SJCRH30 (cell line): ENCODE measurements at regions not wholly inside any gene's neighbourhood (a gene's known extent, or its start where the extent isn't known, plus 50 kb on each side); places are given as distances from the start of the nearest gene placed in this dataset.

Experiments used
- DNase-seq, 2 experiments: peaks; one replicate each; pipeline ENCODE4 v3.0.0-alpha.2; 2015 to 2020
- H3K27ac ChIP-seq: fragments of 250-450 bp; sonication (Bioruptor Pico); 2 replicates; pipeline ENCODE4 v1.5.1; 2020; ENCODE audit warnings: mild to moderate bottlenecking, moderate library complexity
- H3K27me3 ChIP-seq: fragments of 250-450 bp; sonication (Bioruptor Pico); 2 replicates; pipeline ENCODE4 v1.5.1; 2020; ENCODE audit warnings: mild to moderate bottlenecking, moderate library complexity
- H3K36me3 ChIP-seq: fragments of 250-450 bp; sonication (Bioruptor Pico); 2 replicates; pipeline ENCODE4 v1.5.1; 2020; ENCODE audit warnings: mild to moderate bottlenecking, moderate library complexity
- H3K4me1 ChIP-seq: fragments of 250-450 bp; sonication (Bioruptor Pico); 2 replicates; pipeline ENCODE4 v1.5.1; 2020; ENCODE audit warnings: mild to moderate bottlenecking, moderate library complexity
- H3K4me3 ChIP-seq: fragments of 250-450 bp; sonication (Bioruptor Pico); 2 replicates; pipeline ENCODE4 v1.5.1; 2020; ENCODE audit warnings: mild to moderate bottlenecking, moderate library complexity
- H3K9me3 ChIP-seq: fragments of 250-450 bp; sonication (Bioruptor Pico); replicated peaks from 2 replicates; pipeline ENCODE4 v1.5.1; 2020; ENCODE audit warnings: mild to moderate bottlenecking, moderate library complexity

DNA sequence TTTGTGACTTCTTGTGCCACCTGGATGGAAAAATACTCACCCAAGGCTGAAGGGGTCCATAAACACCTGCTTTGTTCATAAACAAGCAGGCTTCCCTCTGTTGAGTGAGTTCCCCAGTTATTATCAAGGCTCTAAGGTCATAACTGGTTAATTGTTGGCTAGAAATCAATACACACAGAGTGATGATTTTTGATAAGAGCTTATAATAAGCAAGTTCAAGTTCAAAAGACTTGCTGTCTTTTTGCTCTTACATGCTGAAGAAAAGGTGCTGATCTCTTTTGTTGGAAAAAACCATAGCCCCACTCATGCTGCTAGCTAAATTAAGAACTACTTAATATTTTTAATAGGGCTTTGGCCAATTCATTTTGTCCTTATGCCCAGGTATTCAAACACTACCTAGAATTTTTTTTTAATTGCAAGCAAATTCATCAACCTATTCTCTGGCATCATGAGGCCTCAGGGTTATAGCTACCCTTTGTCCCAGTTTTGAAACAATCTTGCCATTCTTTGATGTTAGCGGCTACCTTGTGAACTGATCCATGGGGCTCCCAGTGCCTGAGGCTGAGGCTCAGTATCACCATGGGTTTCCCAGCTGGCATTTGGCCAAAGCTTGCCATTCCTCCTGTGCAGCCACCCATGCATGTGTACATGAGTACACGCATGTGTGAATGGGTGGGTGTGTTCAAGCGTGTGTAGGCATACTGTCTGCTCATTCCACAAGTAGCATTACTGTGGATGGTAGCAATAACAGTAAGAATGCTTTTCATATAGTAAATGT is 127.6 kb upstream of the LPP start:
- Histone ChIP-seq H3K4me3 (no peak overlapping the region), H3K27me3 (no peaks in the 10 kb centered on the region), H3K9me3 (no peaks in the 10 kb centered on the region), H3K27ac (no peak overlapping the region), H3K4me1 (no peaks in the 10 kb centered on the region), H3K36me3 (no peaks in the 10 kb centered on the region)
- DNase-seq: peak in 1 of 2 experiments; percentile 9

DNA sequence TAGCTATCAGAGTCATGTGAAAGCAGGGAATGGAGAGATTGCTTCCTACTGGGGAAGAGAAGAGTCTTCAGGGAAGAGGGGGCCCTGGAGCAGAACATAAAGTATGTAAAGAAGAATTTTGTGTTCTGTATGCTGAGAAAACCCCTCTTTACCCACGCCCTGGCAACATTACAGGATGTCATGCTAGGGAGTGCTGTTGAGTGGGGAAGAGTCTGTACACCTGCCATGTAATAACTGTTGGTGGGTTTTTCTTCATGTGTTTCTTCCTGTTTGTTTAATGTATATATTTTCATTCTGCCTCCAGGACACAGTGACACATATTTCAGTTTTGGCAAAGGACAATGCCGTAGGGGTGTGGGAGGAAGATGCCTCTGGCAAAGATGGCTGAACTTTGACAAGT is 122.8 kb upstream of the LPP start:
- no peaks in the 10 kb centered on the region for H3K4me1 ChIP-seq
- no peaks in the 10 kb centered on the region for H3K9me3 ChIP-seq
- no peak overlapping the region for H3K4me3 ChIP-seq
- H3K27ac ChIP-seq: no peak overlapping the region
- DNase-seq: no peak
- H3K36me3 ChIP-seq: no peaks in the 10 kb centered on the region
- H3K27me3 ChIP-seq: no peaks in the 10 kb centered on the region

DNA sequence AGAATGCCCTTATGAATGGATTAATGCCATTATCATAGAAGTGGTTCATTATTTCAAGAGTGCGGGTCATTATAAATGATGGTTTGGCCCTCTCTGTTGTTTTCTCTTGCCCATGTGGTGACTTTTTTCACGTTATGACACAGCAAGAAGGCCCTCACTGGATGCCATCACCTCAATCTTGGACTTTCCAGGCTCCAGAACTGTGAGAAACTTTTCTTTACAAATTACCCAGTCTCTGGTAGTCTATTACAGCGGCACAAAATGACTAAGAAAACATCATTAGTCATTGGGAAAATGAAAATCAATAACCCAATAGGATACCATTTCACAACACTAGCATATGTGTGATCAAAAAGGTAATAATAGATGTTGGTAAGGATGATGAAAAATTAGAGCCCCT is 119.0 kb upstream of the LPP start:
- Histone ChIP-seq H3K27me3 (no peaks in the 10 kb centered on the region), H3K4me1 (no peaks in the 10 kb centered on the region), H3K27ac (no peak overlapping the region), H3K9me3 (no peaks in the 10 kb centered on the region), H3K4me3 (no peak overlapping the region), H3K36me3 (no peaks in the 10 kb centered on the region)
- no peak for DNase-seq

DNA sequence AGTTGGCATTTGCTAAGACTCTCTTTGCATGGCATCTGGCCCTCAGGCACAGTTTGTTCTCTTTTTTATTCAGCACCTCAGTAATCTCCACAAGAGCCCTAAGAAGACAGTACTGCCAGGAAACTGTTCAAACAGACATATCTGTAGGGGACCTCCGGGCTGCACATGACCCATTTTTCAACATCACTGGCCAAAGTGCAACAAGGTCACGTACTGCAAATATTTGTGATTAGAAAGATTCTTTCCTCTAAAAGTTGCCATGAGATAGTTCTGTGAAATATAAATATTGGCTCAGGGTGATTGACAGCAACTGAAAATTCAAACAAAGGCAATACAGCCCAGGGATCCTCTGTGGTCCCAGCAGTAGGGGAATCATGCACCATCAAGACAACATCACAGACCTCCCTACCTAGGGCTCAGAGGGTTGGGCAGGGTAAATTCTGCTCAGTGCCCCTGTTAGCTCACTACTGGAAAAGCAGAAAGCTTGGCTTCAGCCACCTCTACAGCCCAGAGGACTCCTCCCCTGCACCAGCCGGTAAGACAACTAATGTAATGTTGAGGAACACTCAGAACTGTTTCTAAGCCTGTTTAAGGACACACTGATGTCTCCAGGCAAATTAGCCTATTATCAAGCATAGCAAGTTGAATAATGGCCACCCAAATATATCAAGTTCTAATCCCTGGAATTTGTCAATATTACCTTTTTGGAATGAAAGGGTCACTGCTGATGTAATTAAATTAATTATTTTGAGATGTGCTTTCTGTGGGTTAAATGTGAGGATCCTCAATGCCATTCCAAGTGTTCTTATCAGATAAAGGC is 117.4 kb upstream of the LPP start:
- H3K27me3 ChIP-seq: no peaks in the 10 kb centered on the region
- no peak overlapping the region for H3K27ac ChIP-seq
- H3K36me3 ChIP-seq: no peaks in the 10 kb centered on the region
- no peaks in the 10 kb centered on the region for H3K4me1 ChIP-seq
- no peak for DNase-seq
- no peaks in the 10 kb centered on the region for H3K9me3 ChIP-seq
- no peak overlapping the region for H3K4me3 ChIP-seq

DNA sequence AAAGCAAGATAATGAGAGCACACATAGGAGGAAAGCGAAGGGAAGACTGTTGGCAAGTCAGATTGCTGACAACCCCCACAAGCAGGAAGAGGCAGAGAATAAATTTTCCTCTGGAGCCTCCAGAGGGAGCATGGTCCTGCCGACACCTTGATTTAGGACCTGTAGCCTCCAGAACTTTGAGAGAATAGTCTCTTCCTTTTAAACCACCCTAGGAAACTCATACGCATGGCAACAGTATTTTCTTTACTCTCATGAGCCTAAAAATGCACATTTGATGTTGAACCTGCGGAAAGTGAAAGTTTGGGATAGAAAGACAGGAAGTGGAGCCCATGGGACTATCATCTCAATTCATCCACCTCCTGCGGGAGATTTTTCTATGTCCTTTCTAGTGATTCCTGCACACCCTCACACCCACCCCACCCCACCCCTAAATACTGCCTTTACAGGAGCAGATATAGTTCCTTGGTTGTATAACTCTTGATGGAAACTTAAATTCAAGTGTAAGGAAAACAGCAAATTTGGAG is 116.7 kb upstream of the LPP start:
- Histone ChIP-seq H3K4me1 (no peaks in the 10 kb centered on the region), H3K36me3 (no peaks in the 10 kb centered on the region), H3K4me3 (no peak overlapping the region), H3K27me3 (no peaks in the 10 kb centered on the region), H3K27ac (no peak overlapping the region), H3K9me3 (no peaks in the 10 kb centered on the region)
- DNase-seq: no peak

DNA sequence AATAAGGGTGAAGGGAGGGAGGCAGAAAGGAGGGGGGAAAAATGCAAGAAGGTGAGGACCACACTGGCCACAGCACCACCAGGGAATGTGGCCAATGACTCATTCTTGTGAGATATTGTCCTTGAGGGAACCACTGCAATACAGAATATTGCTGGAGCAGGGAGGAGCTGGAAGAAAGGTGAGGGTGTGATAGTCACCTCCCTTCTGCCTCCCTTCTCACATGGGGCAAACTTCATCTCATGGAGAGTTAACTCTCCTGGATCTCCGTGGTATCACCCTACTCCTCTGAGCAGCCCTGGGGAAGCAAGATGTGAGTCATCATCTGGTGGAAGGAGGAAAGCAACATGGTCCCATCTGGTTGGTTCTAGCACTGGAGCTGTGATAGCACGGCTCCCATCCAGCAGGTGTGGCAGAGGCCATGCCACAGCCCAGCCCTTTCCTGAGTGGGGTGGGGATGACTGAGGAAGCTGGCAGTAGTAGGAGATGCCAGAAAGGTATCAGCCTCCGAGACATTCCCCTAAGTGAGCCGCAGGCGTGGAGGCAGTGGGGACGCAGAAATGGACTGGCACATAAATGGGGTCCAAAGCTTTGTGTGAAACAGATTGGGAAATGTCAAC is 115.9 kb upstream of the LPP start:
- no peak overlapping the region for H3K4me3 ChIP-seq
- H3K27me3 ChIP-seq: no peaks in the 10 kb centered on the region
- no peaks in the 10 kb centered on the region for H3K4me1 ChIP-seq
- H3K27ac ChIP-seq: no peak overlapping the region
- no peaks in the 10 kb centered on the region for H3K9me3 ChIP-seq
- no peaks in the 10 kb centered on the region for H3K36me3 ChIP-seq
- DNase-seq: no peak

DNA sequence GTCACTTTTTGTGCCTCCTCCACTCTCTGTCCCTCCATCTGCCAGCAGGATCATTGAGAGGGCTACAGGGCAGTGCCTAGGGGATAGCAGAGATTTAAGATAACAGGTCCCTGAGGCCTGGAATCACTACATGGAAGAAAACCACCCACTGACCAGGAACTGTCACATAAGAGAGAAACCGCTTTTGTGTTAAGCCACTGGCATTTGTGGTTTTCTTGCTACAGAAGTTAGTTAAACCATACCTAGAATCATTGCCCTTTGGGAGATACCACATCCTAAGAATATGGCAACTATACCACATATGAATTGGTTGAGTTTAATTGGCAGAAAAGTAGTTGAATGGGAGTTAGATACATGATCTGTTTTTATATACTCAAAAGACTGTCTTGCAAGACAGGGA is 112.8 kb upstream of the LPP start:
- no peak overlapping the region for H3K27ac ChIP-seq
- DNase-seq: no peak
- no peaks in the 10 kb centered on the region for H3K4me1 ChIP-seq
- H3K27me3 ChIP-seq: no peaks in the 10 kb centered on the region
- H3K36me3 ChIP-seq: no peaks in the 10 kb centered on the region
- no peaks in the 10 kb centered on the region for H3K9me3 ChIP-seq
- H3K4me3 ChIP-seq: no peak overlapping the region

DNA sequence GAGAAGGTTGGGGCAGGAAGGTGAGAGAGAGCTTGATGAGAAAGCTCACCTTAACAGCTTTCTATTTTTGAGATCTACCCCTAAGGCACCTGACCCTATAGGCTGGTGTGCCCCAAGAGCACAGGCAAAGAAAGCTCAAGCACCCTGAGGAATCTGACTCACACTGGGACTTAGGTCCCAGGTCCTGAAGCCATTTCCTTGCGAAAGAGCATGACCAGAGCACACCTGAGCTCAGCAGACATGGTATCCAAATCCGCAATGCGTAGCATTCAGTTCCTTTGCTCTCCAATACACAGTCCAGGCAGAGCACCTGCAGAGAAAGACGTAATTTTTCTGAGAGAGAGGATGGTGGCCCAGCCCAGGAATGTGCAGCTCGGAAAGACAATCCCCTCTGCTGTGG is 112.1 kb upstream of the LPP start:
- no peaks in the 10 kb centered on the region for H3K9me3 ChIP-seq
- H3K27me3 ChIP-seq: no peaks in the 10 kb centered on the region
- H3K4me3 ChIP-seq: no peak overlapping the region
- H3K36me3 ChIP-seq: no peaks in the 10 kb centered on the region
- H3K27ac ChIP-seq: no peak overlapping the region
- no peaks in the 10 kb centered on the region for H3K4me1 ChIP-seq
- DNase-seq: no peak

DNA sequence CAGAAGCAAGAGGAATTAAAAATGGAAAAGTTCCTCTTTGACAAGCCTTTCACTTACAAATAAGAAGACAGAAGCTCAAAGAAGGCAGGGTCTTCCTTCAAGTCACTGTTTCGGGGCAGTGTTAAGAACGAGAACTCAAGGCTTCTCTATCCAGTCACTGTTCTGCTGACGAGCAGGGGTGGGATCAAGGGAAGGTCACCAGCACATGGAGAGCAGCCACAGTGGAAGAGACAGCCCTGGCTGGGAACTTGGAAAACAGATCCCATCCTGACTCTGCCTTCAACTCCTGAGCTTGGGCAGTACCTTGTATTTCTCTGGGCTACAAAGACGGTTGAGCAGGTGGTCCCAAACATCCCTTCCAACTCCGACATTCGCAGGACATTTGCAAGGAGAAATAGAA is 111.5 kb upstream of the LPP start:
- Histone ChIP-seq H3K27me3 (no peaks in the 10 kb centered on the region), H3K9me3 (no peaks in the 10 kb centered on the region), H3K4me1 (no peaks in the 10 kb centered on the region), H3K27ac (no peak overlapping the region), H3K36me3 (no peaks in the 10 kb centered on the region), H3K4me3 (no peak overlapping the region)
- DNase-seq: no peak

DNA sequence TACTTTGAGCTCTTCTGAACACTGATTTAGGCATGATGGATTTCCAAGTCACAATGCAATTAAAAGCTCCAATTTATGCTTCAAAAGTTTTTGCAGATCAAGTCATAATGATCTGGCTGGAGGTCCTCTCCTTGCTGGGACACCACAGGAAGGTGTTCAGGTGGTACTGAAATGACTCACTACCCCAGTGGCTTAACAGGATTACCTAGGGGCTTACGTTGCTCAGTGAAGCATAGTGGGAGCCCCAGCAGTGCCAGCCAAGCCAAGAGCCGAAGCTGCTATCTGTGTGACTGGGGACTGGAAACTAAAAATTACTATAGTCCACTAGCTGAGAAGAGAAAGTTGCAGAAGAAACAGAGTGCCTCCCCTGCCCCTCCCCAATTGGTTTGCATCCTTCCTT is 110.1 kb upstream of the LPP start:
- no peak for DNase-seq
- no peaks in the 10 kb centered on the region for H3K4me1 ChIP-seq
- H3K27me3 ChIP-seq: no peaks in the 10 kb centered on the region
- no peaks in the 10 kb centered on the region for H3K9me3 ChIP-seq
- H3K27ac ChIP-seq: no peak overlapping the region
- no peak overlapping the region for H3K4me3 ChIP-seq
- no peaks in the 10 kb centered on the region for H3K36me3 ChIP-seq

DNA sequence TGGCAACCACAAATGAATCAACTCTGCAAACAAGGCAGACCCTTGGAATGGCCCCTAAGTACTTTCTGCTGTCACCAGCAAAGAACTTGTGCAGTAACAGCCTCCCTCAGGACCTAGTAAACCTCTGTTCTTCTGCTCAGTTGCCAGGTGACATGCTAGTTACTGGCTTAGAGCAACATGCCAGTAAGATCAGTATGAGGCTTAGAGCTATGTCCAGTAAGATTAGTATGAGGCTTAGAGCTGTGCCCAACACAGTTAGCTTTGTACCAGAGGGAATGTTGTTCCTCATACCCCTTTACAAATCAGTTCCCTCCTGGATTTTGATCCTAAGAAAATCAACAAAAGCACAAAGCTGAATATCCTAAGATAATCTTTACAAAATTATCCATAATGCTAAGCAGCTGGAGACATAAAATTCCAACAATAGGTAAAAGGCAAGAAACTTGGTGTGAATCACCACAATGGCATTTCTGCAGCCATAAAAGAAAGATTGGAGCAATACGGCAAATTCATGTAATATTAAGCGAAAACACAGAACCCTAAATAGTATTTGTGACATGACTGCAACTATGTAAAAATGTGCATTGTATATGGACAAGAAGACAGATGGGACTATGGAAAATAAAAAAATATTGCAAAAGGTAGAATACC is 107.3 kb upstream of the LPP start:
- H3K9me3 ChIP-seq: no peaks in the 10 kb centered on the region
- H3K4me1 ChIP-seq: no peaks in the 10 kb centered on the region
- no peak overlapping the region for H3K27ac ChIP-seq
- DNase-seq: no peak
- no peaks in the 10 kb centered on the region for H3K27me3 ChIP-seq
- H3K4me3 ChIP-seq: no peak overlapping the region
- H3K36me3 ChIP-seq: no peaks in the 10 kb centered on the region

DNA sequence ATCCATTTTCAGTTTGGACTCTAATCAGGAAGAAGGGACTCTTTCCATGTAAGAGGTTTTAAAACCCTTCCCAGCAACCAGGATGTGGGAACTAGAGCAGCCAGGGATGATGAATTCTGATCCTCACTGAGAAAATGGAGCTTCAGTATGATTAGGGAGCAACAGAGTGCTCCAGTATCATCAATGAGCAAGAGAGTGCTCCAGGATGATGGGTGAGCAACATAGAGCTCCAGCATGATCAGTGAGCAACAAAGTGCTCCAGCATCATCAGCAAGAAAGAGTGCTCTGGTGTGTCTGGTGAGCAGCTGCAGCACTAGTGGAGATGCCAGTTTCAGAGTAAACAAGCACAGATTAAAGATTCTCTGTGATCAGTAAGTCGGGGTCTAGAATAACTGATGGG is 106.4 kb upstream of the LPP start:
- H3K4me3 ChIP-seq: no peak overlapping the region
- H3K36me3 ChIP-seq: no peaks in the 10 kb centered on the region
- no peaks in the 10 kb centered on the region for H3K9me3 ChIP-seq
- H3K27me3 ChIP-seq: no peaks in the 10 kb centered on the region
- DNase-seq: no peak
- H3K4me1 ChIP-seq: no peaks in the 10 kb centered on the region
- H3K27ac ChIP-seq: no peak overlapping the region

DNA sequence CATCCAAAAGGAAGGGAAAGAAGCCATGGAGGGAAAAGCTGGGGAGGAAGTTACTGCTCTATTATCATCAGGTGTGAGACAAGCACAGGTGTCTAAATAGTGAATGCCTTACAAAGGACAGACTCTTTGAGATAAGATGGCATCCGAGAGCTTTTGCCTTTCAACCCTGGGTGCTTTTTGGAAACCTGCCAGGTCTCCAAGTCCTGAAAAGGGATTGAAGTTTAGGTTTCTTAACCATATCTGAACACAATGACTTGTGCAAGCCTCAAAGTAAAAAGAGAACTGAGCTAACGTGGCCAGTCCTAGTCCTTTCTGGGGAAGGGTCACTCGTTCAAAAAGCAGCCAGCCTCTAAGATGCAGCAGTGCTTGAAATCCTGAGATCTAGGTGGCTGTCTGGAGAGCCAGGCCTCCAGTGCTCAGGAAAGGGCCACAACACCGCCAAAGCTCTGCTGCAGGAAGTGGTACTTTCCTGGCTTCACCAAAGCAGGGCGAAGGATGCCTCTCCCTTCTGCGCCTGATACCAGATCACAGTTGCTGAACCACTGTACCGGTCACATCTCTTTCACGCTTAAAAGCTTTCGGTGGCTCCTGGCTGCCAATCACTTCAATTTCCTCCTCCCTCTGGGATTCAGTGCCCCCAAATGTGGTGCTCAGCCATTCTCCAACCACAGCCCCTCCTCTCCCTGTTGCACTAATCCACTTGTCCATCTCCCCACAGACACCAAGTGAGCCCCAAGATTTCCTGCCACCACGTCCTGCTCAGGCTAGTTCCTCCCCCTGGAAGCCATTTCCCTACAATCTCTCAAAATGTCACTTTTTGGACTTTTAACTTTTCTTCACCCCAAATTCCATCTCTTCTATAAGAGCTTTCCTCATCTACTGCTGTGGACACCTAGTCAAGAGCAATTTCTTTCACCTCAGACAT is 104.1 kb upstream of the LPP start:
- no peaks in the 10 kb centered on the region for H3K9me3 ChIP-seq
- DNase-seq: no peak
- no peak overlapping the region for H3K4me3 ChIP-seq
- no peak overlapping the region for H3K27ac ChIP-seq
- H3K27me3 ChIP-seq: no peaks in the 10 kb centered on the region
- no peaks in the 10 kb centered on the region for H3K36me3 ChIP-seq
- H3K4me1 ChIP-seq: no peaks in the 10 kb centered on the region

DNA sequence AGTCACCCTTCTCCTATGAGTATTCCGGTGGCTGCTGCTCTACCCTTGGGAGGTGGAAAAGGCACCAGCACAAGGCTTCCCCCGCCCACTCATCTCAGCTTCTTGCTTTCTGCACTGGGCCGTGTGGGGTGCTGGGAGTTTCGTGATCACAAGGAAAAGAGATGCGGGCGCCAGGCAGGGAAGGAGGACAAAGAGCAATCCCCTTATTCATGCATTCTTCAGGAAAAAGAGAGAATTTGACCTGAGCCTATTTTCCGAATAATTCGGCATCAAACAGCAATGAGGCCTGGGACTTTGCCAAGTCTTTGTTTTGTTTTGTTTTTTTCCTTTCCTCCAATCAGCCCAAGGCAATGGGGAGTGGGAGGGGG is 102.2 kb upstream of the LPP start:
- Histone ChIP-seq H3K27me3 (no peaks in the 10 kb centered on the region), H3K4me1 (no peaks in the 10 kb centered on the region), H3K4me3 (no peak overlapping the region), H3K9me3 (no peaks in the 10 kb centered on the region), H3K27ac (no peak overlapping the region), H3K36me3 (no peaks in the 10 kb centered on the region)
- no peak for DNase-seq
